ENCODE measurements at regions not wholly inside any gene's neighbourhood (a gene's known extent, or its start where the extent isn't known, plus 50 kb on each side); places are given as distances from the start of the nearest gene placed in this dataset.
"Not testable (repeated sequence)": the region's sequence is repeated elsewhere in the genome, so short reads cannot be mapped to it uniquely, and the experiment has no call there.

DNA sequence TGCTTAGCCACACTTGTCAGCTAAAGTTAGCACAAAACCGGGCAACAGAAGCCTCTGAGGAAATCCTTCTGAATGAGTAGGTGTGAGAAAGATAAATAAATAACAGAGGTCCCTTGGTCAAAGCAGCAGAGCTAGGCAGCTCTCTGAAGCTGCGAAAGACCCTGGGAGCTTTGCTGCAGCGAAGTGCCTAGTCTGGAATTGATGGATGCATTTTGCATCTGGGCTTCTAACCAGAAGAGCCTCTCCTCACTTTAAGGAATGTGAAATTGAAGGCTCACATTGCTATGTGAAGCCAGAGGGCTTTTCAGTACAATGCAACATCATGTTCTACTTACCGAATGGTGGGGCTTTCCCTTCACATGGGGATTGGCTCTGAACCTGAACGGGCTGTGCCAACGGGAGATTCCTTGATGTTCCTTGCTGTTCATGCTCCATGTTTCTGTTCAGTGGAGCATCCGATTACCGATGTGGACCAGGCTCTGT lies 274.6 kb downstream of the HS3ST3B1 start:
- DNase-seq, result no peak

DNA sequence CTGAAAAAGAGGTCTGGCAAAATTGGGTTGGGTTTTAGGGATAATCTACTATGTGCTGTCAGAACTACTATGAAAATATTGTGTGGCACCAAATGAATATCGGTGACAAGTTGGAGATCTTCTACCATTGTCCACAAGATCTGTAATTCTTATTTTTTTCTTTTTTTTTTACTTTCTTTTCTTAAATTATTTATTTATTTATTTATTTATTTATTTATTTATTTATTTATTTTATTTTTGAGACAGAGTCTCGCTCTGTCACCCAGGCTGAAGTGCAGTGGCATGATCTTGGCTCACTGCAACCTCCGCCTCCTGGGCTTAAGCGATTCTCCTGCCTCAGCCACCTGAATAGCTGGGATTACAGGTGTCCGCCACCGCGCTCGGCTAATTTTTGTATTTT lies 259.4 kb downstream of the HS3ST3B1 start:
- H3K27me3 ChIP-seq (replicated peaks in 2 of 5; ENCODE audit: control insufficient read depth in 4 of 5, insufficient read depth in 5 of 5, low read length in 4 of 5); CTCF ChIA-PET; H3K9me3 ChIP-seq (ENCODE audit: control extremely low read depth in 1 of 5, control insufficient read depth in 4 of 5, insufficient read depth in 2 of 5, low read depth in 1 of 5, low read length in 4 of 5); DNase-seq; POLR2A ChIA-PET; H3K36me3 ChIP-seq (ENCODE audit: control insufficient read depth in 4 of 4, insufficient read depth in 4 of 4, low read length in 3 of 4); H3K4me3 ChIP-seq (ENCODE audit: control insufficient read depth in 1 of 7, extremely low read depth in 1 of 7, insufficient read depth in 4 of 7, low read depth in 2 of 7, low read length in 6 of 7); H3K27ac ChIP-seq (ENCODE audit: insufficient read depth in 1 of 2, low read depth in 1 of 2, low read length in 2 of 2, poor library complexity in 1 of 2, severe bottlenecking in 2 of 2): not testable (repeated sequence)
- WGBS (ENCODE audit: insufficient coverage), result no CpG with 5 or more reads among the region's 8 CpGs
- peaks cover 4 to 22% (median 14%) of the 10 kb centered on the region in 4 experiments for H3K4me1 ChIP-seq (ENCODE audit: control extremely low read depth in 1 of 4, control insufficient read depth in 4 of 4, insufficient read depth in 4 of 4, low read length in 3 of 4)

More for the DNA sequence above, 274.6 kb downstream of the HS3ST3B1 start:
- H3K4me1 ChIP-seq (ENCODE audit: control extremely low read depth in 1 of 4, control insufficient read depth in 4 of 4, insufficient read depth in 4 of 4, low read length in 3 of 4), result no peaks in the 10 kb centered on the region
- 94% methylated on average over 7 of the region's 8 CpGs for WGBS (ENCODE audit: insufficient coverage)
- CTCF ChIA-PET, result no interaction called here
- H3K36me3 ChIP-seq (ENCODE audit: control insufficient read depth in 4 of 4, insufficient read depth in 4 of 4, low read length in 3 of 4), result no peaks in the 10 kb centered on the region
- H3K9me3 ChIP-seq (ENCODE audit: control extremely low read depth in 1 of 5, control insufficient read depth in 4 of 5, insufficient read depth in 2 of 5, low read depth in 1 of 5, low read length in 4 of 5), result no peaks in the 10 kb centered on the region
- H3K27me3 ChIP-seq (replicated peaks in 2 of 5; ENCODE audit: control insufficient read depth in 4 of 5, insufficient read depth in 5 of 5, low read length in 4 of 5), result no peaks in the 10 kb centered on the region
- H3K27ac ChIP-seq (ENCODE audit: insufficient read depth in 1 of 2, low read depth in 1 of 2, low read length in 2 of 2, poor library complexity in 1 of 2, severe bottlenecking in 2 of 2), result no peak overlapping the region
- POLR2A ChIA-PET, result no interaction called here
- no peak overlapping the region for H3K4me3 ChIP-seq (ENCODE audit: control insufficient read depth in 1 of 7, extremely low read depth in 1 of 7, insufficient read depth in 4 of 7, low read depth in 2 of 7, low read length in 6 of 7)

DNA sequence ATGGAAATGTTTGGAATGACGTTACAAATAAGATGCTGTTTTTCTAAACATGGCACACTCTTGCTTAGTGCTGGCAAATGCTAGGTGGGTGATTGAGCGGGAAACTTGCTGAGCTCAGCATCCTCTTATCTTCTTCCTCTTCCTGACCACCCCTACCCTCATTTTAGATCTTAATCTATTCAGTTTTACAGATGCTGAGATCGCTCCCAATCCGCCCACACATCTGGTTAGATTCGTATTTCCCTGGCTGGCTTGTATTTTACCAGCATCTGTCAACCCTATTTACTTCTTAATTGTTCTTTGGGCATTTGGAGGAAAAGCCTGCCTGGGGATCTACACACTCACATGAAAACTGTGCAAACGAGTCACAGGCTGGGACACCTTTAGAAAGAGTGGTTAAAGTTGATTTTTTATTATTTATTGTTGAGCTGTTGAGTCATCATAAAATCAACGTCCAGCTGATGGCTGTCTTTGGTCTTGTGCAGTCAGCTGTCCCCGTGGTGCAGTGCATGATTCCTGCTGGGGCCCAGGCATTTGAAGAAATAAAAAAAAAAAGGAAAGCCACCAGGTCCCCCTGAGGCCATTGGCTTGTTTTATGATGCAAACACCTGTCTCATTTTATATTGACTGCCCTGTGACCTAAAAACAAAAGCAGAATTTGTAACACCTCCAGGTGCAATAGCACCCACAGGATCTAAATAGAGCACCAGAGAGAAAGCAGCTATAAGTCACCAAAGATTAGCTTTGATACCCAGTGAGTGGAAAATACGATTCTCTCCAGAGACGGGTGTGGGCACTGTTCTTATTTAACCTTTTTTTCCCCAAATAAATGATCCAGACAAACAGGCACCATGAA lies 258.6 kb downstream of the HS3ST3B1 start:
- no peaks in the 10 kb centered on the region for H3K36me3 ChIP-seq (ENCODE audit: control insufficient read depth in 4 of 4, insufficient read depth in 4 of 4, low read length in 3 of 4)
- H3K4me1 ChIP-seq (ENCODE audit: control extremely low read depth in 1 of 4, control insufficient read depth in 4 of 4, insufficient read depth in 4 of 4, low read length in 3 of 4), result peaks cover 4 to 22% (median 14%) of the 10 kb centered on the region in 4 experiments
- POLR2A ChIA-PET, result no interaction called here
- H3K9me3 ChIP-seq (ENCODE audit: control extremely low read depth in 1 of 5, control insufficient read depth in 4 of 5, insufficient read depth in 2 of 5, low read depth in 1 of 5, low read length in 4 of 5), result no peaks in the 10 kb centered on the region
- WGBS (ENCODE audit: insufficient coverage), result 24% methylated on average over 5 of the region's 10 CpGs
- CTCF ChIA-PET, result interaction anchor here (0.6 to 1.2 kb wide), 3 partner anchors 12 to 172 kb away, joined by 3 to 4 read pairs (median 4); no protein-coding TSS in a partner anchor
- peak overlapping the region in 1 of 7 experiments; percentile 38 for H3K4me3 ChIP-seq (ENCODE audit: control insufficient read depth in 1 of 7, extremely low read depth in 1 of 7, insufficient read depth in 4 of 7, low read depth in 2 of 7, low read length in 6 of 7)
- DNase-seq, result peak; percentile 39 to 65 (median 44)
- no peaks in the 10 kb centered on the region for H3K27me3 ChIP-seq (replicated peaks in 2 of 5; ENCODE audit: control insufficient read depth in 4 of 5, insufficient read depth in 5 of 5, low read length in 4 of 5)
- H3K27ac ChIP-seq (ENCODE audit: insufficient read depth in 1 of 2, low read depth in 1 of 2, low read length in 2 of 2, poor library complexity in 1 of 2, severe bottlenecking in 2 of 2), result no peak overlapping the region

DNA sequence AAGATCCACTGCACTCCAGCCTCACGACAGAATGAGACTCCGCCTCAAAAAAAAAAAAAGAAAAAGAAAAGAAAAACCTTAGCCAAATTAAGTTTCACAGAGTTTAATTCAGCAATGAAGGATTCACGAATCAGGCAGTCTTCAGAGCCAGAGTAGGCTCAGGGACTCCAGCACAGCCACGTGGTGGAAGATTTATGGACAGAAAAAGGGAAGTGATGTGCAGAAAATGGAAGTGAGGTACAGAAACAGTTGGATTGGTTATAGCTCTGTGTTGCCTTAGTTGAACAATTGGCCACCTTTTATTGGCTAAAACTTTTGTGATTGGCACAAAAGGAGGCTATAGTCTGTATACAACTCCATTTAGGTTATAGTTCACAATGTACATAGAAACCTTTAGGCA lies 256.6 kb downstream of the HS3ST3B1 start:
- WGBS (ENCODE audit: insufficient coverage), result 19% methylated on average over 4 of the region's 4 CpGs
- Histone ChIP-seq H3K27ac (ENCODE audit: insufficient read depth in 1 of 2, low read depth in 1 of 2, low read length in 2 of 2, poor library complexity in 1 of 2, severe bottlenecking in 2 of 2) (no peak overlapping the region), H3K27me3 (replicated peaks in 2 of 5; ENCODE audit: control insufficient read depth in 4 of 5, insufficient read depth in 5 of 5, low read length in 4 of 5) (no peaks in the 10 kb centered on the region), H3K4me1 (ENCODE audit: control extremely low read depth in 1 of 4, control insufficient read depth in 4 of 4, insufficient read depth in 4 of 4, low read length in 3 of 4) (peaks cover 4 to 22% (median 14%) of the 10 kb centered on the region in 4 experiments), H3K9me3 (ENCODE audit: control extremely low read depth in 1 of 5, control insufficient read depth in 4 of 5, insufficient read depth in 2 of 5, low read depth in 1 of 5, low read length in 4 of 5) (no peaks in the 10 kb centered on the region), H3K36me3 (ENCODE audit: control insufficient read depth in 4 of 4, insufficient read depth in 4 of 4, low read length in 3 of 4) (no peaks in the 10 kb centered on the region), H3K4me3 (ENCODE audit: control insufficient read depth in 1 of 7, extremely low read depth in 1 of 7, insufficient read depth in 4 of 7, low read depth in 2 of 7, low read length in 6 of 7) (no peak overlapping the region)
- ChIA-PET POLR2A (no interaction called here), CTCF (no interaction called here)
- DNase-seq, result peak; percentile 60 to 92 (median 83)

DNA sequence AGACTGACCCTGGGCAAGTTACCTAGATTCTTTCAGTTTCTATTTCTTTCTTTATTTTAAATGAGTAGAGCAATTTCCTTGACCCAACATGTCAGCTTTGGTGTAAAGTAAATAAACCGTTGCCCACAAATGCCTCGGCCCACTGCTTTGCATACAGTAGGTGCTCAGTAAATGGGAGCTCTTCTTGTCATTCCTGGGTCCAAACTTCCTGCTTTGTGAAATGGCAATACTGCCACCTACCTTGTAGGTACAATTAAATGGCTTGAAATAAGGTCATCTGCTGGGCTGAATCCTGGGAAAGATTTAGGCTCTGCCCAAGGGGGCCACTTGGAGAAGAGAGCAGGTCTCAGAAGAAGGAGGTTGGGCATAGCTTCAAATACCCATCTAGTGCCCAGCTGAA lies 253.0 kb downstream of the HS3ST3B1 start:
- Histone ChIP-seq H3K27me3 (replicated peaks in 2 of 5; ENCODE audit: control insufficient read depth in 4 of 5, insufficient read depth in 5 of 5, low read length in 4 of 5) (no peaks in the 10 kb centered on the region), H3K36me3 (ENCODE audit: control insufficient read depth in 4 of 4, insufficient read depth in 4 of 4, low read length in 3 of 4) (no peaks in the 10 kb centered on the region), H3K4me3 (ENCODE audit: control insufficient read depth in 1 of 7, extremely low read depth in 1 of 7, insufficient read depth in 4 of 7, low read depth in 2 of 7, low read length in 6 of 7) (no peak overlapping the region), H3K27ac (ENCODE audit: insufficient read depth in 1 of 2, low read depth in 1 of 2, low read length in 2 of 2, poor library complexity in 1 of 2, severe bottlenecking in 2 of 2) (no peak overlapping the region), H3K9me3 (ENCODE audit: control extremely low read depth in 1 of 5, control insufficient read depth in 4 of 5, insufficient read depth in 2 of 5, low read depth in 1 of 5, low read length in 4 of 5) (peaks cover 0 to 3% (median 0%) of the 10 kb centered on the region in 5 experiments), H3K4me1 (ENCODE audit: control extremely low read depth in 1 of 4, control insufficient read depth in 4 of 4, insufficient read depth in 4 of 4, low read length in 3 of 4) (peaks cover 10 to 20% (median 14%) of the 10 kb centered on the region in 4 experiments)
- WGBS (ENCODE audit: insufficient coverage), result 84% methylated on average over 2 of the region's 2 CpGs
- POLR2A ChIA-PET, result no interaction called here
- CTCF ChIA-PET, result no interaction called here
- no peak for DNase-seq

DNA sequence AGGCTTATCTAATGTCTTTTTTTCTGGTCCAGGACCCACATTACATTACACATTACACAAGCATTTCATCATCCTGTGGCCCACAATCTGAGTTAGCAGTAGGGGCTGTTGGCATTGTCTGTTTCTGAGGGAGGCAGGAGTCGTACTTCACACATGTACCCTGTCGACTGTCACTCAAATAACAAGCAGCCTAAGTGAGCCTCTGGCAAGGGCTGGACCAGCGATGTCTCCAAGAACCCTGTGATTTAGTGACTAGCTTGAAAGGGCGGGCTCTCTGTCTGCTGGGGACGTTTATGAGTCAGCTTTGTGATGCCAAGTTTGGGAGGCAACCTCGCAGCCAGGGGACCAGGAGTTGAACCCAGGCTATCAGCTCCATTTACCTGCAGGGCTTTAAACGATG lies 251.4 kb downstream of the HS3ST3B1 start:
- Histone ChIP-seq H3K9me3 (ENCODE audit: control extremely low read depth in 1 of 5, control insufficient read depth in 4 of 5, insufficient read depth in 2 of 5, low read depth in 1 of 5, low read length in 4 of 5) (peaks cover 0 to 3% (median 0%) of the 10 kb centered on the region in 5 experiments), H3K4me1 (ENCODE audit: control extremely low read depth in 1 of 4, control insufficient read depth in 4 of 4, insufficient read depth in 4 of 4, low read length in 3 of 4) (peaks cover 8 to 12% (median 11%) of the 10 kb centered on the region in 4 experiments), H3K27ac (ENCODE audit: insufficient read depth in 1 of 2, low read depth in 1 of 2, low read length in 2 of 2, poor library complexity in 1 of 2, severe bottlenecking in 2 of 2) (no peak overlapping the region), H3K36me3 (ENCODE audit: control insufficient read depth in 4 of 4, insufficient read depth in 4 of 4, low read length in 3 of 4) (no peaks in the 10 kb centered on the region), H3K27me3 (replicated peaks in 2 of 5; ENCODE audit: control insufficient read depth in 4 of 5, insufficient read depth in 5 of 5, low read length in 4 of 5) (no peaks in the 10 kb centered on the region), H3K4me3 (ENCODE audit: control insufficient read depth in 1 of 7, extremely low read depth in 1 of 7, insufficient read depth in 4 of 7, low read depth in 2 of 7, low read length in 6 of 7) (no peak overlapping the region)
- POLR2A ChIA-PET, result no interaction called here
- peak in 1 of 3 donors; percentile 16 for DNase-seq
- CTCF ChIA-PET, result no interaction called here
- 95% methylated on average over 6 of the region's 7 CpGs for WGBS (ENCODE audit: insufficient coverage)

DNA sequence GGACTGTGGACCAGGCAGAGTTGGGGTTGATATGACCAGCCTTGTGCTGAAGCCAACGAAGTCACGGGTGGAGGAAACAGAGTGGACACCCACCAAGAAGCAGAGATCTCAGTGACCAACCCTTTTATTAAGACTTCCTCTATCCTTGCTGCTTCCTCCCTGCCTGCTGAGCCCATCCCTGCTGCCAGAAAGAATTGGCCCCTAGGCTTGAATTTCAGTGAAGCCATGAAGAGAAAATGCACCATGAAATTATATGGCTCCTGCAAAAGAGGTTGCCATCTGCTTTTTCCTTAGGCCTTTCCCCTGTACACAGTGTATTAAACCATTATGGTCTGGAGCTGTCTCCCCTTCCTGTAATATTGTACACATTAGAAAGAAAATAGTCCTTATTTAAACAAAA lies 246.7 kb downstream of the HS3ST3B1 start:
- Histone ChIP-seq H3K27ac (ENCODE audit: insufficient read depth in 1 of 2, low read depth in 1 of 2, low read length in 2 of 2, poor library complexity in 1 of 2, severe bottlenecking in 2 of 2) (no peak overlapping the region), H3K27me3 (replicated peaks in 2 of 5; ENCODE audit: control insufficient read depth in 4 of 5, insufficient read depth in 5 of 5, low read length in 4 of 5) (no peaks in the 10 kb centered on the region), H3K9me3 (ENCODE audit: control extremely low read depth in 1 of 5, control insufficient read depth in 4 of 5, insufficient read depth in 2 of 5, low read depth in 1 of 5, low read length in 4 of 5) (peaks cover 0 to 3% (median 0%) of the 10 kb centered on the region in 5 experiments), H3K4me1 (ENCODE audit: control extremely low read depth in 1 of 4, control insufficient read depth in 4 of 4, insufficient read depth in 4 of 4, low read length in 3 of 4) (peaks cover 10 to 20% (median 17%) of the 10 kb centered on the region in 4 experiments), H3K36me3 (ENCODE audit: control insufficient read depth in 4 of 4, insufficient read depth in 4 of 4, low read length in 3 of 4) (no peaks in the 10 kb centered on the region), H3K4me3 (ENCODE audit: control insufficient read depth in 1 of 7, extremely low read depth in 1 of 7, insufficient read depth in 4 of 7, low read depth in 2 of 7, low read length in 6 of 7) (no peak overlapping the region)
- no peak for DNase-seq
- ChIA-PET CTCF (interaction anchor here (0.7 kb wide), 1 partner anchor 11 kb away, joined by 4 read pairs; no protein-coding TSS in a partner anchor), POLR2A (no interaction called here)
- 80% methylated on average over 1 of the region's 2 CpGs for WGBS (ENCODE audit: insufficient coverage)
